ENCODE measurements at regions not wholly inside any gene's neighbourhood (a gene's known extent, or its start where the extent isn't known, plus 50 kb on each side); places are given as distances from the start of the nearest gene placed in this dataset.

- CTCF ChIA-PET (ENCODE audit: unreplicated experiment), result no interaction called here
- POLR2A ChIA-PET, result no interaction called here
- no peaks in the 10 kb centered on the region for H3K79me2 ChIP-seq (ENCODE audit: insufficient read depth, low read depth, low read length)
- no peak overlapping the region for H3K4me3 ChIP-seq (ENCODE audit: low read depth, low read length, poor library complexity, severe bottlenecking)
- no peak overlapping the region for H3K4me2 ChIP-seq (ENCODE audit: low read length)
- no peaks in the 10 kb centered on the region for H4K20me1 ChIP-seq (ENCODE audit: insufficient read depth, low read length)
- intact Hi-C loops (cut with micrococcal nuclease; ENCODE audit: unreplicated experiment), result no loop called here
- no peaks in the 10 kb centered on the region for H3K9me2 ChIP-seq (ENCODE audit: insufficient read depth, low read length)
- H2AFZ ChIP-seq (ENCODE audit: low read length), result no peak overlapping the region
- no peak for DNase-seq (ENCODE audit: low spot score)
- H3K4me1 ChIP-seq (ENCODE audit: insufficient read depth, low read length, poor library complexity, severe bottlenecking), result no peaks in the 10 kb centered on the region
- no peaks in the 10 kb centered on the region for H3K36me3 ChIP-seq (ENCODE audit: insufficient read depth, low read length)
- no TSS peak for BruUV-seq (replicated peaks)
- TF ChIP-seq EZH2phosphoT487 (IDR thresholded peaks at IDR 0.05; ENCODE audit: borderline replicate concordance, low read depth, low read length), result no peak
- TF ChIP-seq, protein P1, sequence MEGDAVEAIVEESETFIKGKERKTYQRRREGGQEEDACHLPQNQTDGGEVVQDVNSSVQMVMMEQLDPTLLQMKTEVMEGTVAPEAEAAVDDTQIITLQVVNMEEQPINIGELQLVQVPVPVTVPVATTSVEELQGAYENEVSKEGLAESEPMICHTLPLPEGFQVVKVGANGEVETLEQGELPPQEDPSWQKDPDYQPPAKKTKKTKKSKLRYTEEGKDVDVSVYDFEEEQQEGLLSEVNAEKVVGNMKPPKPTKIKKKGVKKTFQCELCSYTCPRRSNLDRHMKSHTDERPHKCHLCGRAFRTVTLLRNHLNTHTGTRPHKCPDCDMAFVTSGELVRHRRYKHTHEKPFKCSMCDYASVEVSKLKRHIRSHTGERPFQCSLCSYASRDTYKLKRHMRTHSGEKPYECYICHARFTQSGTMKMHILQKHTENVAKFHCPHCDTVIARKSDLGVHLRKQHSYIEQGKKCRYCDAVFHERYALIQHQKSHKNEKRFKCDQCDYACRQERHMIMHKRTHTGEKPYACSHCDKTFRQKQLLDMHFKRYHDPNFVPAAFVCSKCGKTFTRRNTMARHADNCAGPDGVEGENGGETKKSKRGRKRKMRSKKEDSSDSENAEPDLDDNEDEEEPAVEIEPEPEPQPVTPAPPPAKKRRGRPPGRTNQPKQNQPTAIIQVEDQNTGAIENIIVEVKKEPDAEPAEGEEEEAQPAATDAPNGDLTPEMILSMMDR (conservative IDR thresholded peaks at IDR 0.05; ENCODE audit: low read length), result no peak
- no peaks in the 10 kb centered on the region for H3K9me3 ChIP-seq (ENCODE audit: low read length)
- H3K27ac ChIP-seq (ENCODE audit: low read depth, low read length, poor library complexity, severe bottlenecking), result no peak overlapping the region
These were observed 113.3 kb upstream of the PRPS1L1 start for GRCh38 chr7:18140943-18141342.

- no peaks in the 10 kb centered on the region for H4K20me1 ChIP-seq (ENCODE audit: insufficient read depth, low read length)
- no peaks in the 10 kb centered on the region for H3K36me3 ChIP-seq (ENCODE audit: insufficient read depth, low read length)
- H3K9me3 ChIP-seq (ENCODE audit: low read length), result no peaks in the 10 kb centered on the region
- H3K9me2 ChIP-seq (ENCODE audit: insufficient read depth, low read length), result no peaks in the 10 kb centered on the region
- ChIA-PET CTCF (ENCODE audit: unreplicated experiment) (no interaction called here), POLR2A (interaction anchor here (0.5 kb wide), 1 partner anchor 252 kb away, joined by 4 read pairs; no protein-coding TSS in a partner anchor)
- no TSS peak for BruUV-seq (replicated peaks)
- H2AFZ ChIP-seq (ENCODE audit: low read length), result no peak overlapping the region
- H3K27ac ChIP-seq (ENCODE audit: low read depth, low read length, poor library complexity, severe bottlenecking), result no peak overlapping the region
- H3K4me1 ChIP-seq (ENCODE audit: insufficient read depth, low read length, poor library complexity, severe bottlenecking), result no peaks in the 10 kb centered on the region
- DNase-seq (ENCODE audit: low spot score), result no peak
- H3K4me2 ChIP-seq (ENCODE audit: low read length), result no peak overlapping the region
- H3K4me3 ChIP-seq (ENCODE audit: low read depth, low read length, poor library complexity, severe bottlenecking), result no peak overlapping the region
- H3K79me2 ChIP-seq (ENCODE audit: insufficient read depth, low read depth, low read length), result no peaks in the 10 kb centered on the region
- TF ChIP-seq, protein P1 (conservative IDR thresholded peaks at IDR 0.05; ENCODE audit: low read length), result no peak
- no peak for TF ChIP-seq EZH2phosphoT487 (IDR thresholded peaks at IDR 0.05; ENCODE audit: borderline replicate concordance, low read depth, low read length)
- intact Hi-C loops (cut with micrococcal nuclease; ENCODE audit: unreplicated experiment), result no loop called here
These were observed 116.5 kb upstream of the PRPS1L1 start for GRCh38 chr7:18144166-18144565.

GRCh38 chr7:18145160-18145559, 117.5 kb upstream of the PRPS1L1 start:
- Histone ChIP-seq H3K4me1 (ENCODE audit: insufficient read depth, low read length, poor library complexity, severe bottlenecking) (no peaks in the 10 kb centered on the region), H3K9me2 (ENCODE audit: insufficient read depth, low read length) (no peaks in the 10 kb centered on the region), H3K36me3 (ENCODE audit: insufficient read depth, low read length) (no peaks in the 10 kb centered on the region), H4K20me1 (ENCODE audit: insufficient read depth, low read length) (no peaks in the 10 kb centered on the region), H2AFZ (ENCODE audit: low read length) (no peak overlapping the region), H3K79me2 (ENCODE audit: insufficient read depth, low read depth, low read length) (no peaks in the 10 kb centered on the region), H3K9me3 (ENCODE audit: low read length) (no peaks in the 10 kb centered on the region), H3K4me2 (ENCODE audit: low read length) (no peak overlapping the region), H3K4me3 (ENCODE audit: low read depth, low read length, poor library complexity, severe bottlenecking) (no peak overlapping the region), H3K27ac (ENCODE audit: low read depth, low read length, poor library complexity, severe bottlenecking) (no peak overlapping the region)
- BruUV-seq (replicated peaks), result no TSS peak
- ChIA-PET CTCF (ENCODE audit: unreplicated experiment) (no interaction called here), POLR2A (interaction anchor here (0.6 kb wide), 1 partner anchor 102 kb away, joined by 3 read pairs; no protein-coding TSS in a partner anchor)
- TF ChIP-seq, protein P1 (conservative IDR thresholded peaks at IDR 0.05; ENCODE audit: low read length), result no peak
- no peak for TF ChIP-seq EZH2phosphoT487 (IDR thresholded peaks at IDR 0.05; ENCODE audit: borderline replicate concordance, low read depth, low read length)
- DNase-seq (ENCODE audit: low spot score), result no peak
- intact Hi-C loops (cut with micrococcal nuclease; ENCODE audit: unreplicated experiment), result no loop called here
